ENCODE measurements at regions not wholly inside any gene's neighbourhood (a gene's known extent, or its start where the extent isn't known, plus 50 kb on each side); places are given as distances from the start of the nearest gene placed in this dataset.
A peak's percentile ranks its signal among the peaks of the same experiment; 100 is the strongest.
"Not testable (repeated sequence)": the region's sequence is repeated elsewhere in the genome, so short reads cannot be mapped to it uniquely, and the experiment has no call there.

DNA sequence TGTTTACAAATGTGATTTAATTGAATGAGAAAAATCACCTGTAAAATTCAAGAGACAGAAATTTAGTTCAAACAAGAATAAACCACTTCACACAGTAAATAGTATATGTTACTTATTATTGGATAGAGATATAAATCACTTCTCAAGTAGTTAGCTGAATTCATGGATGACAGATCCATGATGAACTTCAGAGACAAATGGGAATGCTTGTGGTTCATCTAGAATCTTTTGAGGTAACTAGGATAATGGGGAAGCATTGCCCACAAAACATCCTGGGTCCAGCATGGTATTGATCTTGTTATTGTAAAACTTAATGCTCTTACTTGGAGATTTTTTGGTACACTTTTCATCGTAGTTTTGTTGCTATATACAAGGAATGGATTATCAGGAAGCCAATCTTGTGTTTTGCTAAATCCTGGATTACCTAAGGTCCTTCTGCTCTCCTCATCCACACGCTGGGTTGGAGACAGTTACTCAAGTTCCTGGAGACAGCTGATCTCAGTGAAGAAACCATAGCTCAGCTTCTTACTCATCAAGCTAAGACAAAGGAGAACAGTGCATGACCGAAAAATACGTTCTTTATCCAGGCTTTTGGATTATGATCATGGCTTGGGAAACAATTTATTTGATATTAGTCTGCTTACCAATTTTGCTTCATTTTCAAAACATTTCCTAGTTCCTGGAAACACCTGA, 142.5 kb upstream of the PREP start:
- no peak for DNase-seq (ENCODE audit: low read depth, low spot score)
- H3K27ac ChIP-seq, result peak overlapping the region; percentile 79

DNA sequence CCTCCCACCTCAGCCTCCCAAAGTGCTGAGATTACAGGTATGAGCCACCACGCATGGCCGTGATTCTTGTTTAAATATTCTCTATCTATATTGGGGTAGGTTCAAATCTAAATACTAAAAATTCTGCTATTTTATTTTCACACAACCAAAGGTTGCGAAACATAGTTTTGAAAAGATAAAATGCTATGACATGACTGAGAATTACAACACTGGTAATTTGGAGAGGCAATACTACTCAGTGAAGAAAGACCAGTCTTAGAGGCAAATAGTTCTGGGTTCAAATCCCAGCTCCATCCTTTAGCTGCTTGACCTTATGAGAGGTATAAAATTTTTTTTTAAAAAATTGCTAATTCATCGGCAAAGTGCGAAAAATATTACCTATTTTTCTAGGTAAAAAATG, 137.0 kb upstream of the PREP start:
- H3K27ac ChIP-seq, result no peak overlapping the region
- DNase-seq (ENCODE audit: low read depth, low spot score), result no peak

GRCh38 chr6:105537981-105538578, 135.2 kb upstream of the PREP start:
- H3K27ac ChIP-seq, result peak overlapping the region; percentile 76
- DNase-seq (ENCODE audit: low read depth, low spot score), result no peak

DNA sequence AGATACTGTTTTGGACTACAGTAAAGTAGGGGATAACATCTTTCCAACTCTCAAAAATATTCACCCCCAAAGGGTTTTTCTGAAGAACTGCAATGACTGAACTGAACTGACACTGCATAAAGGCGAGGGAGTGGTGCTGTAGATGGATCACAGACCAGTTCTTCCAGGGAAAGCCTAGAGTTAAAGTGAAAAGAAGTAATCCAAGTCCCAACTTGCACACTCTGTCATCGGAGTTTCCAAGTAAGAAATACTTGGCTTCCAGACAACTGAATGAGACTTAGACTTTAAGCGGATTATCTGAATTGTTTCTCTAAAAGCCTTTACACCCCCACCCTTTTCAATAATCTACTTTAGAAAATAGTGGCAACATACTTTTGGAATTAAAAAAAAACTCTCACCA, 134.1 kb upstream of the PREP start:
- DNase-seq (ENCODE audit: low read depth, low spot score), result peak; percentile 83
- H3K27ac ChIP-seq, result peak overlapping the region; percentile 76

DNA sequence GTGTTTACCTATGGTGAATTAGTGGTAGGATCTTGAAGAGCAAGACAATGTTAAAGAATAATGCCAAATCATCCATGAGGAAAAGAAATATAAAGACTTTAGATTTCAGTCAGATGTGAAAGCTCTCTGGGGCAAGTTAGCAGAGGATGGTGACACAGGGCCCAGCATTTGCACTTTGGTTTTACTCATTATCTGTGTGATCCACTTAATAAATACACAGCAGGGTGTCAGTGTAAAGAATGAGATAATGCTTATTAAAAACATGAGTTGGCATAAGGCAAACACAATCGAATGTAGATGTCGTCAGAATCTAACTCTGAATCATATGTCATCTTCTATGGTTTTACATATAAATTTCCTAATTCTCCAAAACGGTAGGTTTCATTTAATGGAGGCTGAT, 130.4 kb upstream of the PREP start:
- no peak overlapping the region for H3K27ac ChIP-seq
- no peak for DNase-seq (ENCODE audit: low read depth, low spot score)

DNA sequence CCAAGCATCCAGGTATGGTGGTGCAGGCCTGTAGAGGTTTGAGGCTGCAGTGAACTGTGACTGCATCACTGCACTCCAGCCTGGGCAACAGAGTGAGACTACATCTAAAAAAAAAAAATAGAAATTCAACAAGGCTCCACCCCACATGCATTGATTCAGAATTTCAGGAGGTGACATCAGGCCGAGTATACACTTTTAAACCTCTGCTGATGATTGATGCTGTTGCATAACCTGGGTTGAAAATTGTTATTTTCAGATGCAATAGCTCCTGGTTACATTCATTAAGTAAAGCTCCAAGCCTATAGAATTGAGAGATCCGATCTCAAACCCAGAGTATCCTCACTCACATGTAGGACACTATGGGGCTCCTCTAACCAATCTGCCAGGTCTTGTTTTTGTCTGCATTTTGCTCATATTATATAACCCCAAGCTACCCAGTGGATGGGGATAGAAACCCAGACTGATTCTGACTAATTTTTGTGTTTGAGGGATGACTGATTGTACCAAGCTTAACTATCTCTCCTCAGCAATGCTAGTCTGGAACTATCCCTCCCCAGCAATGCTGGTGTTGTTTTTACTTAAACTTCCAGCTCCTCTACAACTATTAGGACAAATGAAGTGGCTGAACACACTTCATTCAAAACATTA, 123.5 kb upstream of the PREP start:
- no peak for DNase-seq (ENCODE audit: low read depth, low spot score)
- peak overlapping the region; percentile 72 for H3K27ac ChIP-seq

- no peak for DNase-seq (ENCODE audit: low read depth, low spot score)
- peak overlapping the region; percentile 10 for H3K27ac ChIP-seq
These were observed 119.9 kb upstream of the PREP start for GRCh38 chr6:105522626-105523322.

DNA sequence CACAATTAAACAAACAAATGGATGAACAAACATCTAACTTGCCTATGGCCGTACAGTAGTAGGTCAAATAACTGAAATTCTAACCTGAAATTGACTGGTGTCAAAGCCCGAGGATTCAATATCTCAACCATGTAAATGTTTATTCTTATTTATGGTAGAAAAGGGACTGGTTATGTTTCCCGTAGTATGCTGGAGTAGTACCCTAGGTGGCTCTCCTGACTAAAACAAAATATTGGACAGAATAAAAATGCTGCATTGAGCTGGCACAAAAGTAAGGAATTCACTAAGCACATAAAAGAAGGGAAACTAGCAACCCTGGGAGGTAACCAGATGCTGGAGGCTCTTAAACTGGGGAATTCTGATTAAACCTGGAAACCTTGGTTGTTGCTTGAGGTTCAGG, 117.1 kb upstream of the PREP start:
- H3K27ac ChIP-seq, result no peak overlapping the region
- DNase-seq (ENCODE audit: low read depth, low spot score), result no peak

- not testable (repeated sequence) for DNase-seq (ENCODE audit: low read depth, low spot score); H3K27ac ChIP-seq
These were observed 116.1 kb upstream of the PREP start for GRCh38 chr6:105518993-105519392.

GRCh38 chr6:105515054-105515453, 112.2 kb upstream of the PREP start:
- no peak for DNase-seq (ENCODE audit: low read depth, low spot score)
- H3K27ac ChIP-seq, result no peak overlapping the region

GRCh38 chr6:105514306-105514705, 111.4 kb upstream of the PREP start:
- H3K27ac ChIP-seq, result no peak overlapping the region
- no peak for DNase-seq (ENCODE audit: low read depth, low spot score)

DNA sequence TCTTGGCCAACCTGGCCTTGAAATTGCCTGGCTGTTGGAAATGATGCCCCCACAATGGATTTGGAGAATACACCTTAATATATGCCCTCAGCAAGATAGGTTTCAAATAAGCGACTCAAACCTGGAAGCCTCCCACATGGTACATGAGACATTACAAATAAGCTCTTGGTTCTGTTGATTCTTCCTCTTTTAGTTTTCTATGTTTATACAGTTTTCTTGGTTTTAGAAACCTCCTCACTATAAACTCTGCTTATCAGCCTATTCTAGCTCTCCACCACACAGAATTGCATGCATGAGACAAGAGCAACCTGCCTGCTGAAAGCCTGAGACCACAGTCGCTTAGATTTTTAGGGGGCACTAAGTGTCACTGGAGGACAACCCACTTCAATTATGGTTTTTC, 108.8 kb upstream of the PREP start:
- H3K27ac ChIP-seq, result no peak overlapping the region
- no peak for DNase-seq (ENCODE audit: low read depth, low spot score)

- no peak for DNase-seq (ENCODE audit: low read depth, low spot score)
- H3K27ac ChIP-seq, result no peak overlapping the region
These were observed 107.9 kb upstream of the PREP start for GRCh38 chr6:105510746-105511145.

DNA sequence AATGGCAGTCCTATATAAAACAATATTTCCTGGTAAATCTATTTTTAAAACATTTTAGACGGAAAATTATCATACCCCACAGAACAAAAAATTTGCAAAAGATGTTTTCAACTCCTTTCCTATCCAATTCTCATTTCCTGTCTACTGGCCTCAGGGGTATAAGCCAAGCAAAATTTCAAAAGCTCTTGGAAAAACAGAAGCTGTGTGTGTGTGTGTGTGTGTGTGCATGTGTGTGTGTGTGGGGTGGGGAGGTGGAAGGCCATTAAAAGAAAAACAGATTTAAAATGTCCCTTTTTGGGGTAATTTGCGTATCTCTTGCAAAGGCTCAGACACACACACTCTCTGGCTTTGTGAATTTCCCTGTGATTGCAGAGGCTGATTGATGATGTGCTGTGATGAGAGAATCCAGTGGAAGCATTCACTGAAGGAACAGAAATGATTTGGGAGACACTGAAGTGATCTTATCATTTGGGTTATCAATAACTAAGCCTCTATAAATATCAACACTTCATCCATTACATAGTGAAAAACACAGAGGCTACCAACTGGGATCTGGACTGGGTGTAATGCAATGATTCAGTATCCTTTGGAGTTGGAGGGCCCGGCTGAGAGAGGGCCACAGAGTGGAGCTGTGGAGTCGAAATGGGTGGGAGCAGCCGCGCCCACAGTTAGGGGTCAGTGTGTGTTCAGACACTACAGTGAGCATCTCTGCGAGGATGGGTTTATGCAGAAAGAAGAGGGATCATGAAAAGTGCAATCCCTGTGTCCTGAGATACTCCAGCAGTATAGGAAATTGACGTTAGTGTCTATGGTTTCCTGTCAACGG, 106.8 kb upstream of the PREP start:
- H3K27ac ChIP-seq, result no peak overlapping the region
- DNase-seq (ENCODE audit: low read depth, low spot score), result no peak

DNA sequence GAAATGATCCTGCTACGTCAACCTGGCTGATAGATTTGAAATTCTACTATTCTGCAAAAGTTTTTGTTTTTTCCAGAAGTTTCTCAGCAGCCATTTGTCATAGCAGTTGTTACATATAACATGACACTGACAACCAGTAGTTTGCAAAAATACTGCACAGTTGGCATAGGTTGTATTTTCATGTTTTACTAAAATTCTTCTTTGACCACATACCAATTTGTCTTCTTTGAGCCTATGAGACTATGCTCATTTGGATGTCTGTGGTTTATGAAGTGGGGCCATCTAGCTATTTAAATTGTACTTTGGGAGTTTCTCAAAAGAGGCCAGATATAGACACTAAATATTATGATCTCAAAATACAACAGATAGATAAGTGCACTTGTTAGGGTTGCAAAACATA, 104.9 kb upstream of the PREP start:
- no peak for DNase-seq (ENCODE audit: low read depth, low spot score)
- no peak overlapping the region for H3K27ac ChIP-seq

- no peak overlapping the region for H3K27ac ChIP-seq
- DNase-seq (ENCODE audit: low read depth, low spot score), result no peak
These were observed 101.8 kb upstream of the PREP start for GRCh38 chr6:105504706-105505105.

GRCh38 chr6:105503641-105504040, 100.8 kb upstream of the PREP start:
- no peak for DNase-seq (ENCODE audit: low read depth, low spot score)
- no peak overlapping the region for H3K27ac ChIP-seq

- no peak overlapping the region for H3K27ac ChIP-seq
- no peak for DNase-seq (ENCODE audit: low read depth, low spot score)
These were observed 99.0 kb upstream of the PREP start for GRCh38 chr6:105501826-105502344.

- DNase-seq (ENCODE audit: low read depth, low spot score), result no peak
- H3K27ac ChIP-seq, result no peak overlapping the region
These were observed 98.4 kb upstream of the PREP start for GRCh38 chr6:105501246-105501645.

DNA sequence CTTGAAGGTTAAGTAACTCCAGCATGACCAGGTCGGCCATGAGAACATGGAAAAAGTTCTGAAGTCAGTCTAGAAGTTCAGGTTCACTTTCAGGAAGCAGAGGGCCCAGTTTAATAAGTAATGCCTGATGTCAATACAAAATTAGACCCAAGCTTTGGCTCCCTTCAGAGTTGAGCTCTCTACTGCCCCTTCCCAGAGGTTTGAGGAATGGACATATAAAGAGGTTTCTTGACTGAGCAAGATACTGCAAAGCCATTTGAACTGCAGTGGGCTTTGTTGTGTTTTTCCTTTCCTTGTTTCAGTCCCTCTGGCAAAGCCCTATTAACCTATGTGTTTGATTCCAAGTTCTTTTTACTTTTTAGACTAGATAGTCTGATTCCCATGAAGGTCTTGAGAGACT, 97.8 kb upstream of the PREP start:
- no peak for DNase-seq (ENCODE audit: low read depth, low spot score)
- no peak overlapping the region for H3K27ac ChIP-seq

Data from epithelial cell of prostate (primary cell).